ENCODE measurements at regions not wholly inside any gene's neighbourhood (a gene's known extent, or its start where the extent isn't known, plus 50 kb on each side); places are given as distances from the start of the nearest gene placed in this dataset.
"Not testable (repeated sequence)": the region's sequence is repeated elsewhere in the genome, so short reads cannot be mapped to it uniquely, and the experiment has no call there.

- DNase-seq (ENCODE audit: low spot score) = no peak
These were observed 139.9 kb upstream of the ELL2 start for GRCh38 chr5:96101358-96102089.

DNA sequence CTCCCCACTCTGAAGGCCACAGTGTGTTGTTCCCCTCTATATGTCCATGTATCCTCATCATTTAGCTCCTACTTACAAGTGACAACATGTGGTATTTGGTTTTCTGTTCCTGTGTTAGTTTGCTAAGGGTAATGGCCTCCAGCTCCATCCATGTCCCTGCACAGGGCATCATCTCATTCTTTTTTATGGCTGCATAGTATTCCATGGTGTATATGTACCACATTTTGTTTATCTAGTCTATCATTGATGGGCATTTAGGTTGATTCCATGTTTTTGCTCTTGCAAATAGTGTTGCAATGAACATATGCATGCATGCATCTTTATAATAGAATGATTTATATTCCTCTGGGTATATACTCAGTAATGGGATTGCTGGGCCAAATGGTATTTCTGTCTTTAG is 135.8 kb upstream of the ELL2 start:
- DNase-seq (ENCODE audit: low spot score) = not testable (repeated sequence)

DNA sequence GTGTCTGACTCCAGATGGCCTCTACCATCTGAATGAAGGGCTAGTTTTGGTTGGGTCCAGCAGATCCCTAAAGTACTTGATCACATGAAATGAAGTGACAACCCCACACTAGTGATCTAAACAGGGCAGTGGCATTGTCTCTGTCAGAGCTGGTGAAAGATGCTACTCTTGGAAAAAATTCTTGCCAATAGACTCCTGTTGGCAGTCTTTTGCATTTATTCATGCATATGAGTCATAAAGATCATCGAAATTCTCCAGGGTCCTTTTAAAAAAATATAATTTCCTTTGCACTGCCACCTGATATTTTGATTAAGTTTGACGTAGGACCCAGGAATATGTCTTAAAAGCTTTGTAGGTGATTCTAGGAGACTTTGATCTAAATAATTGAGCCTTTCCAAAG is 135.1 kb upstream of the ELL2 start:
- DNase-seq (ENCODE audit: low spot score) = no peak

DNA sequence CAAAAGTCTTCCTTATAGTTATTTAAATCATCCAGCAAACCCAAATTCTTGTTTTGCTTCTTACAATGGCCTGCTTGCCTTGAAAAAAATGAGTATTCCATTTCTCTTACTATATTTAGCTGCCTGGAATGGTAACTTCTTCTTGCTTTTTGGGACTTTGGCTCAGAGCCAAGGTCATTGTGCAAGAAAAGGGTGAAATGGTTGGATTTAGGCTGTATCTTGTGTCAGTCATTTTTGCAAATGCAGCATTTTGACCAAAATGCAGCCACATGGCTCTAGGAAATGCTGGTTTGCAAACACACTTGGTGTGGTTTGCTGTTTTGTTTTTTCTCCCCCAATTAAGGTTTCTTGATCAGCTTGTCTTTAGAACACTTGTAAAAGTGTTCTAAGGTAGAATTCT is 133.3 kb upstream of the ELL2 start:
- DNase-seq (ENCODE audit: low spot score) = no peak

GRCh38 chr5:96093890-96094381 is 132.3 kb upstream of the ELL2 start:
- DNase-seq (ENCODE audit: low spot score) = no peak

GRCh38 chr5:96093340-96093739 is 131.7 kb upstream of the ELL2 start:
- DNase-seq (ENCODE audit: low spot score) = no peak

DNA sequence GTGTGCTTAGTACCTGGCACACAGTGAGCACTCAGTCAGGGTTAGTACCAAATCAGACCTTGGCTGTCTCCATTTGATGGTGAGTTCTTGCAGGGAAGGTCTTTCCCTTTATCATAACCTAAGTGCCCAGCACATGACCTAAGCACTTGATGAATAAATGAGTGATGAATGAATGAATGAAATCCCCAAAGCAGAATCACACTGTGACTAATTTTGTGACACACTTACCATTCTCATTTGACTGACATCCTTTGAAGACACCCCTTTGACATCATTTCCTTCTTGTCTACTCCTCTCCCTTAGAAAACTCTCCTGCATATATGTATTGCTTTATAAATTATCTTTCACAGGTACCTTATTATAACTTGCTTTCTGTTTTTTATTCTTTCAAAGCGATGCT is 130.2 kb upstream of the ELL2 start:
- DNase-seq (ENCODE audit: low spot score) = no peak

- DNase-seq (ENCODE audit: low spot score) = no peak
These were observed 128.6 kb upstream of the ELL2 start for GRCh38 chr5:96090215-96090614.

DNA sequence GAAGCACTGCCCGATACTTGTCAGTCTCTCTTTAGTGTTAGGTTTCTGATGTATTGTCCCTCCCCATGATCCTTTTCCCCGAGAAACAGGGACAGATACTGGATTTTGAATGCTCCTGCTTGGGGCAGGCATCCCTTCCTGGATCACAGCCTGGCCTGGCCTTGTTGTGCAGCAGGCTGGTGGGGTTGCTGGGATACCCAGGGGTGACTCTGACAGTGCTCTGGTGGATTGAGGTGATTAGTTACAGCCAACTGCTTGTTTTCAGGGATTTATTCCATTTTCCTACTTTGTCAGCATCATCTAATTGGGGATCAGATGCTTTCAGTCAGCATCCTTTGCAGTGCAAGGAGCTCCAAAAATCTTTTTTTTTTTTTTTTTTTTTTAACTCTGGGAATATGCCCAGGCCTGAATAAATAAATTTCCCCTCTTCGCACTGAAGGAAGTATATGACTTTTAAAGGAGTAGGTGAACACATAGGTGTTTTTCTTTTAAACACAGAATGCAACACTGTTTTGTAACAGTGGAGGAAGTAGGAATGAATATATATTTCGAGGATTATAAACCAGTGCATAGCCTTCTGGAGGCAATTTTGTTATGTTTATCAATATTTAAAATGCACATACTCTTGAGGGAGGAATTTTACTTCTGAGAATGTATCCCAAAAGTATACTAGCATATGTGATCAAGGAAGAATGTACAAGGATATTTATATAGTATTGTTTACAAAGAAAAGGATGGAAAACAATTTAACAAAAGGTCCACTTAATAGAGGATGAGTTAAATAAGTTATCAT is 127.3 kb upstream of the ELL2 start:
- DNase-seq (ENCODE audit: low spot score) = no peak

- no peak for DNase-seq (ENCODE audit: low spot score)
These were observed 126.3 kb upstream of the ELL2 start for GRCh38 chr5:96087939-96088338.

- DNase-seq (ENCODE audit: low spot score) = no peak
These were observed 123.3 kb upstream of the ELL2 start for GRCh38 chr5:96084874-96085506.

GRCh38 chr5:96083361-96083881 is 121.8 kb upstream of the ELL2 start:
- no peak for DNase-seq (ENCODE audit: low spot score)

- no peak for DNase-seq (ENCODE audit: low spot score)
These were observed 119.7 kb upstream of the ELL2 start for GRCh38 chr5:96081276-96081858.

- DNase-seq (ENCODE audit: low spot score) = no peak
These were observed 118.9 kb upstream of the ELL2 start for GRCh38 chr5:96080557-96080956.

- DNase-seq (ENCODE audit: low spot score) = no peak
These were observed 118.3 kb upstream of the ELL2 start for GRCh38 chr5:96079962-96080361.

DNA sequence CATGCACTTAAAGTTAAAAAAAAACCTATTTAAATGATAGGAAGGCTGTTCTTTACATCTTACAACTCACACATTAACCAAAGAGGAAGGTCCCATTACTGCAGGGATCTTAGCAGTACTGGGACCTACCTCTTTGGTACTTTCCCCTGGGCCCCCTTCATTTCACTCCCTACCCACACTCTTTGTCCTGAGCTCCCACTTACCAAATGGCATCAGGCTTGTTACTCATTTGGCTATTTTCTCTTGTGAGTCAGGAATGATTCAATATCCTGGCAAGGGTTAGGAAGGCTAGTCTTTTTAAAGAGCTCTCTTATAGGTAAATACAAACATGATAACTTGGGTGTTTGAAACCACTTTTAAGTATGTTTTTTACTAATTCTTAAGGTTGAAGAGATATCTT is 117.4 kb upstream of the ELL2 start:
- DNase-seq (ENCODE audit: low spot score) = no peak

- DNase-seq (ENCODE audit: low spot score) = no peak
These were observed 114.8 kb upstream of the ELL2 start for GRCh38 chr5:96076451-96076850.

- no peak for DNase-seq (ENCODE audit: low spot score)
These were observed 114.1 kb upstream of the ELL2 start for GRCh38 chr5:96075579-96076289.

GRCh38 chr5:96074870-96075269 is 113.2 kb upstream of the ELL2 start:
- DNase-seq (ENCODE audit: low spot score) = no peak

- DNase-seq (ENCODE audit: low spot score) = no peak
These were observed 112.8 kb upstream of the ELL2 start for GRCh38 chr5:96074460-96074859.

DNA sequence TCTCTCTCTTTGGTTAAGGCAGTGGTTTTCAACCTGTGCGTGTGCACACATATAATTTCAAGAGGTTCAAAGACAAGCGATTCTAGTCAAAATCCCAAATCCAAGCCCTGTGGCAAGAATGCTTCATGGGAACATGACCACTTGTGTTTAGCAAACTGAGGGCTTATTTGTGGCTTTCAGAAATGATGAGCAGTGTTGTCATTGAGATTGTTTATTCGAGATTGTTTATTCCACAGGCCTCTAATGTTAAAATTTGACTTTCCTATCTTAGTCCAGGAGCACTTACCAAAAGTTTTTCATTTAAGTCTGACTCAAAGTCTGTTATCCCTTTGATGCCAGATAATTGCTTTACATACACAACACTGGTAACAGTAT is 111.1 kb upstream of the ELL2 start:
- DNase-seq (ENCODE audit: low spot score) = no peak
